GM23248 (cell line): ENCODE measurements at regions not wholly inside any gene's neighbourhood (a gene's known extent, or its start where the extent isn't known, plus 50 kb on each side); places are given as distances from the start of the nearest gene placed in this dataset.

Experiments
- EZH2 ChIP-seq: fragments of 200-600 bp; sonication (generic); IDR thresholded peaks from 2 replicates; pipeline ENCODE4 v1.6.1; 2018; ENCODE audit warnings: antibody characterized with exemption, mild to moderate bottlenecking; ENCODE audit not compliant: insufficient read depth, poor library complexity, severe bottlenecking
- EZH2phosphoT487 ChIP-seq: fragments of 200-600 bp; sonication (generic); IDR thresholded peaks from 2 replicates; pipeline ENCODE4 v1.6.1; 2018; ENCODE audit warnings: antibody characterized with exemption, moderate library complexity, mild to moderate bottlenecking, low read depth; ENCODE audit not compliant: insufficient read depth

GRCh38 chr16:86110134-86110533 lies 211.2 kb downstream of the IRF8 start:
- no peak for TF ChIP-seq EZH2phosphoT487
- no peak for TF ChIP-seq EZH2
